Naive thymus-derived CD4-positive, alpha-beta T cell (primary cell): ENCODE measurements at regions not wholly inside any gene's neighbourhood (a gene's known extent, or its start where the extent isn't known, plus 50 kb on each side); places are given as distances from the start of the nearest gene placed in this dataset.
"Not testable (repeated sequence)": the region's sequence is repeated elsewhere in the genome, so short reads cannot be mapped to it uniquely, and the experiment has no call there.

Experiments
- ATAC-seq: fragments of 150-1000 bp; cut with Tn5 transposase; 2 replicates; pipeline ENCODE4 v1.10.0; 2021; ENCODE audit warnings: mild to moderate bottlenecking, moderate library complexity
- CTCF ChIA-PET: fragments of 350-600 bp; sonication (Branson Sonifier 250); formaldehyde crosslinking; loops from one replicate; lab custom pipeline; 2021; ENCODE audit warnings: antibody characterized with exemption; lab: Charles Lee
- POLR2A ChIA-PET: fragments of 350-600 bp; sonication (Branson Sonifier 250); formaldehyde crosslinking; loops from one replicate; lab custom pipeline; 2021; ENCODE audit warnings: antibody characterized with exemption, inconsistent platforms; lab: Charles Lee
- DNase-seq, 9 donors: peaks; one replicate each; pipeline versions ENCODE4 v3.0.0 to v3.0.0-alpha.2; 2020 to 2022; ENCODE audit warnings: mixed read lengths in 1 of 9
- H3K27ac ChIP-seq: one replicate; pipeline ENCODE4 v1.7.0; 2013; ENCODE audit warnings: mild to moderate bottlenecking, low read depth, low read length, moderate library complexity
- H3K27me3 ChIP-seq, 2 donors: one replicate each; pipeline ENCODE4 v1.7.0; 2013; ENCODE audit warnings: low read length in 2 of 2, mild to moderate bottlenecking in 2 of 2, moderate library complexity in 2 of 2; ENCODE audit not compliant: control insufficient read depth in 2 of 2, insufficient read depth in 2 of 2
- H3K36me3 ChIP-seq, 3 experiments: 1 replicate in 2 of 3; 2 replicates in 1 of 3; pipeline ENCODE4 v1.7.0; 2013; ENCODE audit warnings: low read length in 3 of 3, mild to moderate bottlenecking in 3 of 3, moderate library complexity in 1 of 3; ENCODE audit not compliant: insufficient read depth in 3 of 3, control insufficient read depth in 2 of 3
- H3K4me1 ChIP-seq, 2 donors: one replicate each; pipeline ENCODE4 v1.7.0; 2013; ENCODE audit warnings: low read length in 2 of 2, mild to moderate bottlenecking in 2 of 2, moderate library complexity in 1 of 2; ENCODE audit not compliant: control insufficient read depth in 2 of 2, insufficient read depth in 2 of 2
- H3K4me3 ChIP-seq: 2 replicates; pipeline ENCODE4 v1.7.0; 2013; ENCODE audit warnings: mild to moderate bottlenecking, low read length
- H3K9me3 ChIP-seq, 3 experiments: 1 replicate in 2 of 3; 2 replicates in 1 of 3; pipeline ENCODE4 v1.7.0; 2013; ENCODE audit warnings: low read length in 3 of 3; ENCODE audit not compliant: control insufficient read depth in 2 of 3
- H3K27ac Mint-ChIP-seq, 9 donors: one replicate each; pipeline ENCODE4 v1.8.0; 2020 to 2022; ENCODE audit warnings: mixed read lengths in 9 of 9, mild to moderate bottlenecking in 8 of 9, moderate library complexity in 5 of 9, inconsistent platforms in 2 of 9
- H3K27me3 Mint-ChIP-seq, 5 donors: one replicate each; pipeline ENCODE4 v1.8.0; 2021 to 2022; ENCODE audit warnings: mixed read lengths in 5 of 5, mild to moderate bottlenecking in 1 of 5
- H3K36me3 Mint-ChIP-seq, 5 donors: one replicate each; pipeline ENCODE4 v1.8.0; 2020 to 2022; ENCODE audit warnings: mixed read lengths in 5 of 5, mild to moderate bottlenecking in 3 of 5, inconsistent platforms in 1 of 5
- H3K4me1 Mint-ChIP-seq, 7 donors: one replicate each; pipeline ENCODE4 v1.8.0; 2020 to 2022; ENCODE audit warnings: mixed read lengths in 7 of 7, mild to moderate bottlenecking in 3 of 7, inconsistent platforms in 1 of 7
- H3K4me3 Mint-ChIP-seq, 10 donors: one replicate each; pipeline ENCODE4 v1.8.0; 2020 to 2022; ENCODE audit warnings: mild to moderate bottlenecking in 10 of 10, mixed read lengths in 10 of 10, moderate library complexity in 6 of 10, inconsistent platforms in 2 of 10
- H3K9me3 Mint-ChIP-seq, 11 donors: one replicate each; pipeline ENCODE4 v1.8.0; 2020 to 2022; ENCODE audit warnings: mixed read lengths in 11 of 11, mild to moderate bottlenecking in 4 of 11, inconsistent platforms in 1 of 11, moderate library complexity in 1 of 11
- intact Hi-C, 2 donors: fragments of 100-400 bp; cut with micrococcal nuclease; formaldehyde crosslinking; loops; one replicate each; pipeline ENCODE4 v1.15.1; 2023

- Mint-ChIP-seq H3K36me3 (no peaks in the 10 kb centered on the region), H3K27ac (no peak overlapping the region), H3K4me1 (no peaks in the 10 kb centered on the region), H3K9me3 (peaks cover 0 to 2% (median 0%) of the 10 kb centered on the region in 11 donors), H3K27me3 (no peaks in the 10 kb centered on the region), H3K4me3 (no peak overlapping the region)
- intact Hi-C loops, result no loop called here
- H3K9me3 ChIP-seq, result no peaks in the 10 kb centered on the region
- H3K4me3 ChIP-seq, result no peak overlapping the region
- H3K36me3 ChIP-seq, result no peaks in the 10 kb centered on the region
- ChIA-PET CTCF (no interaction called here), POLR2A (no interaction called here)
- DNase-seq (no peak), ATAC-seq (no peak)
- no peaks in the 10 kb centered on the region for H3K27me3 ChIP-seq
- no peak overlapping the region for H3K27ac ChIP-seq
- no peaks in the 10 kb centered on the region for H3K4me1 ChIP-seq
Observed at GRCh38 chrX:131441033-131441432, 102.8 kb upstream of the OR13H1 start.

- Mint-ChIP-seq H3K27ac (no peak overlapping the region), H3K4me1 (no peaks in the 10 kb centered on the region), H3K9me3 (peaks cover 0 to 8% (median 0%) of the 10 kb centered on the region in 11 donors), H3K27me3 (peaks cover 0 to 4% (median 0%) of the 10 kb centered on the region in 5 donors), H3K4me3 (no peak overlapping the region), H3K36me3 (no peaks in the 10 kb centered on the region)
- no peak for ATAC-seq
- DNase-seq, result no peak
- no peaks in the 10 kb centered on the region for H3K27me3 ChIP-seq
- intact Hi-C loops, result no loop called here
- CTCF ChIA-PET, result no interaction called here
- no peaks in the 10 kb centered on the region for H3K9me3 ChIP-seq
- H3K36me3 ChIP-seq, result no peaks in the 10 kb centered on the region
- no peaks in the 10 kb centered on the region for H3K4me1 ChIP-seq
- no peak overlapping the region for H3K27ac ChIP-seq
- POLR2A ChIA-PET, result no interaction called here
- no peak overlapping the region for H3K4me3 ChIP-seq
Observed at GRCh38 chrX:131445955-131446354, 97.9 kb upstream of the OR13H1 start.

- CTCF ChIA-PET, intact Hi-C loops: not testable (repeated sequence)
Observed at GRCh38 chrX:131461855-131462254, 82.0 kb upstream of the OR13H1 start.

GRCh38 chrX:131473809-131474208 is 70.1 kb upstream of the OR13H1 start:
- H3K4me3 Mint-ChIP-seq, POLR2A ChIA-PET, H3K36me3 ChIP-seq: not testable (repeated sequence)

More at GRCh38 chrX:131461855-131462254, 82.0 kb upstream of the OR13H1 start:
- H3K9me3 ChIP-seq, H3K4me3 ChIP-seq, H3K27ac ChIP-seq, H3K36me3 ChIP-seq, H3K27me3 Mint-ChIP-seq, DNase-seq, H3K27ac Mint-ChIP-seq, H3K4me3 Mint-ChIP-seq, H3K36me3 Mint-ChIP-seq, H3K27me3 ChIP-seq, POLR2A ChIA-PET, ATAC-seq, H3K4me1 Mint-ChIP-seq, H3K4me1 ChIP-seq: not testable (repeated sequence)
- peaks cover 0 to 12% (median 2%) of the 10 kb centered on the region in 11 donors for H3K9me3 Mint-ChIP-seq

GRCh38 chrX:131477498-131477897 is 66.4 kb upstream of the OR13H1 start:
- no peak for ATAC-seq
- H3K36me3 Mint-ChIP-seq, result peaks cover 0 to 7% (median 0%) of the 10 kb centered on the region in 5 donors
- peaks cover 0 to 14% (median 3%) of the 10 kb centered on the region in 11 donors for H3K9me3 Mint-ChIP-seq

More at GRCh38 chrX:131473809-131474208, 70.1 kb upstream of the OR13H1 start:
- H3K4me1 Mint-ChIP-seq, H3K9me3 Mint-ChIP-seq, H3K4me3 ChIP-seq, ATAC-seq, H3K27me3 Mint-ChIP-seq, H3K27ac Mint-ChIP-seq, H3K27me3 ChIP-seq, DNase-seq, intact Hi-C loops, H3K36me3 Mint-ChIP-seq, H3K9me3 ChIP-seq, H3K4me1 ChIP-seq, CTCF ChIA-PET, H3K27ac ChIP-seq: not testable (repeated sequence)

More at GRCh38 chrX:131477498-131477897, 66.4 kb upstream of the OR13H1 start:
- POLR2A ChIA-PET, result no interaction called here
- Histone ChIP-seq H3K9me3 (no peaks in the 10 kb centered on the region), H3K27ac (no peak overlapping the region), H3K36me3 (no peaks in the 10 kb centered on the region), H3K27me3 (no peaks in the 10 kb centered on the region), H3K4me1 (no peaks in the 10 kb centered on the region), H3K4me3 (no peak overlapping the region)
- DNase-seq, result no peak
- CTCF ChIA-PET, result no interaction called here
- Mint-ChIP-seq H3K27me3 (peaks cover 0 to 7% (median 5%) of the 10 kb centered on the region in 5 donors), H3K4me3 (no peak overlapping the region), H3K4me1 (no peaks in the 10 kb centered on the region), H3K27ac (no peak overlapping the region)
- intact Hi-C loops, result no loop called here
